Astrocyte of the cerebellum (primary cell): ENCODE measurements at regions not wholly inside any gene's neighbourhood (a gene's known extent, or its start where the extent isn't known, plus 50 kb on each side); places are given as distances from the start of the nearest gene placed in this dataset.

Source experiments
- DNase-seq: peaks from one replicate; pipeline ENCODE4 v3.0.0-alpha.2; 2011; ENCODE audit warnings: low read depth
- H3K4me3 ChIP-seq: 2 replicates; pipeline ENCODE4 v1.5.1; 2011; ENCODE audit warnings: mild to moderate bottlenecking, low read depth, low read length, moderate library complexity
- in situ Hi-C: cut with HindIII; loops from 2 replicates; pipeline ENCODE4 v1.10.0; 2017; ENCODE audit warnings: low sequenced_read_pairs
- TF ChIP-seq, protein P1 (sequence below): IDR thresholded peaks from 2 replicates; pipeline ENCODE4 v1.5.1; 2012; ENCODE audit warnings: low read length, low read depth, moderate library complexity, mild to moderate bottlenecking; ENCODE audit errors: missing control alignments

DNA sequence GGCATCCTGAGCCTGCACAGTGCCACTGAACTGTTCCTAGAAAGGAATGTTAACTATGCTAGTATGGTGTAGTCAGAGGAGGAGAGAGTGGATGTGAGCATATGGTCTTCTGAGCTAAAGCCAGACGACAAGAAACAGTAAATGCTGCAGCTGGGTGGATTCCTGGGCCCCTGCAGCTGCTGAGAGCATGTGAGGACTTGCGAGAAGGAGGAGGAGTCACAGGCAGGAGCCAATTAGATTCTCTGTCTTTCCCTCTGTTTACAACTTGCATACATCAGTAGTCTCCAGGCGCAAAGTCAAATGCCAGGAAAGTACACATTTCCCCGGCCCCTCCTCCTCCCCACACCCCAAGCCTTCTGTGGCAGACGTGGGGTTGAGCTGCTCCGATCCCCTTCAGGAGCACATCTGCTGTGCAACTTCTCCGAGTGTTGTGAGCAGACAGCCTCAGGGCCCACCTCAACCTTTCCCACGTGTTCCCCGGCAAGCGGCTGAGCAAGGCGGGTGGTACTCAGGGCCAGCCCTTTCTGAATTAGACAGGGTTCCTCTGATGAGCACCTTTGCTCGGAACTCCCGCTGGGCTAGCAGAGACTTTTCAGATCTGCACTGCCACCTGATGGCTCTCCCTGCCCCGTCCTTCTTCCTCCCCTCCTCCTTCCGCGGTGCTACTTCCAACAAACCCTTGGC lies 108.7 kb upstream of the ATP6AP2 start:
- no peak overlapping the region for H3K4me3 ChIP-seq

DNA sequence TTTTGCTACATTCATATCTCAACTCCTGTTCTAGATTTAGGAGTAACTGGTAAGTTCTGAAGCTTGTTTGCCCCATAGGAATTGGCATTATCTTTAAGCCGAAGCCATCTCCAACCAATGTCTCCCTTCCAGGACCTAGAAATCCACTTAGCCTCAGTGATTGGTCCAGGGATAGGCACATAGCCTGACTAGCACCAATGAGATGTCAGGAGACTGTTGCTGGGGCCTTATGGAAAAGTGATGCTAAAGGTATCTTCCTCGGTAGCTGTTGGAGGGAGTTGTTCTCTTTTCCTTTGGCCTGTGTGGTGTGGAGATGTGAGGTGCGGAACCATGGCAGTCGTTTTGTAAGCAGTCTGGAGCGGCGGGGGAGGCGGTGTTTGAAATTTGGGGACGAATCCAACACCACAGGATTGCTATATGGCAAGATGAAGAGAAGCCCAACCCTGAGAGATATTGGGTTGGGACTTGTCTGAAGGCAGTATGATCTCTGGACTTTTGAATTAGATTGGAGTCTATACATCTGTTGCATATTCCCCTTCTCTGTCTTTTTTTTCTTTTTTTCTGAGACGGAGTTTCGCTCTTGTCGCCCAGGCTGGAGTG lies 109.8 kb upstream of the ATP6AP2 start:
- TF ChIP-seq, protein P1, sequence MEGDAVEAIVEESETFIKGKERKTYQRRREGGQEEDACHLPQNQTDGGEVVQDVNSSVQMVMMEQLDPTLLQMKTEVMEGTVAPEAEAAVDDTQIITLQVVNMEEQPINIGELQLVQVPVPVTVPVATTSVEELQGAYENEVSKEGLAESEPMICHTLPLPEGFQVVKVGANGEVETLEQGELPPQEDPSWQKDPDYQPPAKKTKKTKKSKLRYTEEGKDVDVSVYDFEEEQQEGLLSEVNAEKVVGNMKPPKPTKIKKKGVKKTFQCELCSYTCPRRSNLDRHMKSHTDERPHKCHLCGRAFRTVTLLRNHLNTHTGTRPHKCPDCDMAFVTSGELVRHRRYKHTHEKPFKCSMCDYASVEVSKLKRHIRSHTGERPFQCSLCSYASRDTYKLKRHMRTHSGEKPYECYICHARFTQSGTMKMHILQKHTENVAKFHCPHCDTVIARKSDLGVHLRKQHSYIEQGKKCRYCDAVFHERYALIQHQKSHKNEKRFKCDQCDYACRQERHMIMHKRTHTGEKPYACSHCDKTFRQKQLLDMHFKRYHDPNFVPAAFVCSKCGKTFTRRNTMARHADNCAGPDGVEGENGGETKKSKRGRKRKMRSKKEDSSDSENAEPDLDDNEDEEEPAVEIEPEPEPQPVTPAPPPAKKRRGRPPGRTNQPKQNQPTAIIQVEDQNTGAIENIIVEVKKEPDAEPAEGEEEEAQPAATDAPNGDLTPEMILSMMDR: no peak
- no peak for DNase-seq
- no peak overlapping the region for H3K4me3 ChIP-seq
- in situ Hi-C loops: no loop called here

More for the DNA sequence above, 108.7 kb upstream of the ATP6AP2 start:
- in situ Hi-C loops: no loop called here
- peak; percentile 43 for DNase-seq
- TF ChIP-seq, protein P1: no peak

DNA sequence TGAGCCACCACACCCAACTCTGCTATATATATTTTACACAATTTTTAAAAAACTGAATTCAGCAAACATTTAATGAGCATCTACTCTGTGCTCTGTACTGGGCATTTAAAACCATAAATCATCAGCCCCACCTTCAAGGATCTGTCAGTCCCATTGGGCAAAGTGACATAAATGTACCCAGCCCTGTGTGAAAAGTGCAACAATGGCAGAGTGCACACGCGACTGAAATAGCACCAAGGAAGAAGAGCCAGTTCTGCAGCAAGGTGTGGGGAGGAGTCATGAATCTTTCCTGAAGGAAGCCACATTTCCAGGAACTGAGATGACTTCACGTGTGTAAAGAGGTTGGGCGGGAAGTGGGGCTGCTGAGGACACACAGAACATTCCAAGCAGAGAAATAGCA lies 111.5 kb upstream of the ATP6AP2 start:
- DNase-seq: no peak
- TF ChIP-seq, protein P1: no peak
- in situ Hi-C loops: no loop called here
- no peak overlapping the region for H3K4me3 ChIP-seq

DNA sequence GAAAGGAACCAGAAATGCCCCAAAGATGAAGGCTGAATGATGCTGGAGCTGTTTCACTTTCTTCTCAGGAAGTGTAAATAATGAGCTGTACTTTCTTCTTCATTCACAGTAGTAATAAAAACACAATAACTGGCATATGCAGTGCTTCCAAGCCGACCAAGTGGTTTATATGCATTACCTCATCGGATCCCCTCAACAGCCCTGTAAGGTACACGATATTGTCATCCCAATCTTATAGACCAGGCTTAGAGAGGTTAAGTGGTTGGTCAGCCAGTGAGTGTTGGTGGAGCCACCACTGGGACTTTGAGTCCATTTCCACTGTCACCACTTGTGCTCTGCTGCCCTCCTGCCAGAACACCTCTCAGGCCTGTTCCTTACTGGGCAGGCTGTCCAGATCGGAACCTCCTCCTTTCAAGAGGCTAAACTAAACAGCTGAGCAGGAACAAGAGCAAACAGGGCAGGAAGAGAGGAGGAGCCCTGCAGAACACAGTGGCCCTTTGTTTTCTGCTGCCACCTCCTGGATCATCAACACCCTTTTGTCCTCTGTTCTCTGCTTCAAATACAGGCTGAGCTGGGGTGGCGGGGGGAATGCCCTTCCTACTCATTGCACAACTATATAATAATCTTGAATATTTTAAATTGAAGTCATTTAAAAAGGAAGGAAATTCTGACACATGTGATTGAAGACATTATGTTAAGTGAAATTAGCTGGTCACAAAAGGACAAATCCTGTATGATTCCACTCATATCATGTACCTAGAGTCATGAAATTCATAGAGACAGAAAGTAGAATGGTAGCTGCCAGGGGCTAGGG lies 112.5 kb upstream of the ATP6AP2 start:
- TF ChIP-seq, protein P1: peak; percentile 35
- in situ Hi-C loops: no loop called here
- H3K4me3 ChIP-seq: no peak overlapping the region
- no peak for DNase-seq

DNA sequence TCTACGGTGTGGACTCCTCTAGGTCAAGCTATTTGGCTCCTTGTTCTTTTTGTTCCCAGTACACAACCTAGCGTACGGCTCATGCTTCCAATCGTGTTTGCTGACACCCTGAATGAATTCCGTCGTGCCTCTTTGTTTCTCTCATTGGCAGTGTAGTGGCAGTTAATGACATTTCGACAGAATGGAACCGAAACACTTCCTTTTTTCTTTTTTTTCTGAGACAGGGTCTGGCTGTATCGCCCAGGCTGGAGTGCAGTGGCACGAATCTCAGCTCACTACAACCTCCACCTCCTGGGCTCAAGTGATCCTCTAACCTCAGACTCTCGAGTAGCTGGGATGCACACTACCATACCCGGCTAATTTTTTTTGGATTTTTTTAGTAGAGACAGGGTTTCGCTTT lies 113.3 kb upstream of the ATP6AP2 start:
- in situ Hi-C loops: no loop called here
- no peak overlapping the region for H3K4me3 ChIP-seq
- no peak for DNase-seq
- TF ChIP-seq, protein P1: no peak

DNA sequence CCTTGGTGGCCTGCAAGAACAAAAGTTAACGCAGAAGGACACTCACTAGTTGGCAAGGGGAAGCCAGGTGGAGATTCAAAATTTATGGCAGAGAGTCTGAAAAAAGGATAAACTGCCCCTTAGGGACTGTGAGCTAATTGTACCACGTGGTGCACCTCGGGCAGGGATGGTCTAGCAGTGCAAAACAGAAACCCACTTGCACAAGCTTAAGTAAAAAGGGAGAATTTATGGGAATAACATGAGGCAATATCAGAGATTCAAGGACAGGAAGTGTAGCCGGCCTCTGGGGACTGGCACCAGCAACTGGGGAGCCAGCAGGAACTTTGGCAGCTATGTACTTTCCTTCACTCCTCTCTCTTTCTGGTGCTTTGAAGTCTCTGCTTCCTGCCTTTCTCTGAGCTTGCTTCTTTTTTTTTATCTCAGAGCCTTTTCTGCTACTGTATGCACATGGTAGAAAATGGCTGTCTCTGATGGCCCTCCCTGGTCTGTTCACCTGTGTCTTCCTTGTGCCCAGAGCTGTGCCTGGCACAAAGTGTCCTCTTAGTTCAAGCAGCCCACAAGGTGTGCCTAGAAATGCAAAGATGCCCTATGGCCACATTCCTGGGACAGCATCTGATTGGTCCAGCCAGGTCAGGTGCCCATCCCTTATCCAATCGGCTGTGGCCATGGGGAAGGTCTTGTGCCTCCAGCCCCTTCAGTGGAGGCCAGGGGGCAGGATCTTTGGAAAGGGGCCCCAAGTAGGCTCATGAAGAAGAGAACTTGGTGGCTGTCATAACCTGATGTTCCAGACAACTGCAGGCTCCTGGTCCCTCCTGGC lies 114.8 kb upstream of the ATP6AP2 start:
- in situ Hi-C loops: no loop called here
- no peak overlapping the region for H3K4me3 ChIP-seq
- DNase-seq: no peak
- TF ChIP-seq, protein P1: no peak
